GM12864 (cell line): ENCODE measurements at regions not wholly inside any gene's neighbourhood (a gene's known extent, or its start where the extent isn't known, plus 50 kb on each side); places are given as distances from the start of the nearest gene placed in this dataset.
A peak's percentile ranks its signal among the peaks of the same experiment; 100 is the strongest.

ENCODE experiments used
- DNase-seq: peaks from one replicate; pipeline ENCODE4 v3.0.0-alpha.2; 2011; ENCODE audit warnings: low read depth
- H3K4me3 ChIP-seq: 2 replicates; pipeline ENCODE4 v1.5.1; 2011; ENCODE audit warnings: mild to moderate bottlenecking, low read depth, low read length, control low read depth
- TF ChIP-seq, protein P1 (sequence below): IDR thresholded peaks from 2 replicates; pipeline ENCODE4 v1.5.1; 2011; ENCODE audit warnings: low read depth, mild to moderate bottlenecking, moderate library complexity, low read length, control low read depth, inconsistent platforms; ENCODE audit errors: missing control alignments

DNA sequence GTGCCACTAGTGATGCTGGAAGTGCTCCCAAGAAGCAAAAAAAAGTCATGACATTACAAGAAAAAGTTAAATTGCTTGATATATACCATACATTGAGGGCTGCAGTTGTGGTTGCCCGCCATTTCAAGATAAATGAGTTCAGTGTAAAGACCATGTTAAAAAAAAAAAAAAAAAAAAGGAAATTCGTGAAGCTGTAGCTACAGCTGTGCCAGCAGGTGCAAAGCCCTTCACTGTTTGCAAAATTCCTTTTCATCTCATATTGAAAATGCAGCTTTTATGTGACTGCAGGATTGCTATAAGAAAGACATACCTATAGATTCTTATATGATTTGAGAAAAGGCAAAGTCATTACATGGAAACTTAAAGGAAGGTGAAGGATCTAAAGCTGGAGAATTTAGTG lies 179.6 kb upstream of the POU5F2 start:
- TF ChIP-seq, protein P1, sequence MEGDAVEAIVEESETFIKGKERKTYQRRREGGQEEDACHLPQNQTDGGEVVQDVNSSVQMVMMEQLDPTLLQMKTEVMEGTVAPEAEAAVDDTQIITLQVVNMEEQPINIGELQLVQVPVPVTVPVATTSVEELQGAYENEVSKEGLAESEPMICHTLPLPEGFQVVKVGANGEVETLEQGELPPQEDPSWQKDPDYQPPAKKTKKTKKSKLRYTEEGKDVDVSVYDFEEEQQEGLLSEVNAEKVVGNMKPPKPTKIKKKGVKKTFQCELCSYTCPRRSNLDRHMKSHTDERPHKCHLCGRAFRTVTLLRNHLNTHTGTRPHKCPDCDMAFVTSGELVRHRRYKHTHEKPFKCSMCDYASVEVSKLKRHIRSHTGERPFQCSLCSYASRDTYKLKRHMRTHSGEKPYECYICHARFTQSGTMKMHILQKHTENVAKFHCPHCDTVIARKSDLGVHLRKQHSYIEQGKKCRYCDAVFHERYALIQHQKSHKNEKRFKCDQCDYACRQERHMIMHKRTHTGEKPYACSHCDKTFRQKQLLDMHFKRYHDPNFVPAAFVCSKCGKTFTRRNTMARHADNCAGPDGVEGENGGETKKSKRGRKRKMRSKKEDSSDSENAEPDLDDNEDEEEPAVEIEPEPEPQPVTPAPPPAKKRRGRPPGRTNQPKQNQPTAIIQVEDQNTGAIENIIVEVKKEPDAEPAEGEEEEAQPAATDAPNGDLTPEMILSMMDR: no peak
- DNase-seq: no peak
- H3K4me3 ChIP-seq: no peak overlapping the region

DNA sequence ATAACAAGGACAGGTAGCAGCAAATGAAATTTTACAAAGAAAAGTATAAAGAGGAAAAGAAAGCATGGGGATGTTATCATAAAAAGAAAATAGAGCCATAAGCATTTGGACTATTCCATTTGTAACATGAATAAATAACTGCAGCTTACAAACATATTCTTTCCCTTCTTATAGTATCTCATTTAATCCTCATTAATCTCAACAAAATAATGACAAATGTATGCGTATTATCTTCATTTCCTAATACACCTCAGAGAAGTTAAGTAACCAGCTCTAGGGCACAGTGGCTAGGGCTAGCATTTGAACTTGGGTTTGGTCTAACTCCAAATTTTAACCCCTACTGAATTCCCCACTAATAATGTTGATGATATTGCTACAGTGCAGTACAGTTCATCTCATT lies 175.5 kb upstream of the POU5F2 start:
- no peak overlapping the region for H3K4me3 ChIP-seq
- no peak for DNase-seq
- TF ChIP-seq, protein P1: no peak

DNA sequence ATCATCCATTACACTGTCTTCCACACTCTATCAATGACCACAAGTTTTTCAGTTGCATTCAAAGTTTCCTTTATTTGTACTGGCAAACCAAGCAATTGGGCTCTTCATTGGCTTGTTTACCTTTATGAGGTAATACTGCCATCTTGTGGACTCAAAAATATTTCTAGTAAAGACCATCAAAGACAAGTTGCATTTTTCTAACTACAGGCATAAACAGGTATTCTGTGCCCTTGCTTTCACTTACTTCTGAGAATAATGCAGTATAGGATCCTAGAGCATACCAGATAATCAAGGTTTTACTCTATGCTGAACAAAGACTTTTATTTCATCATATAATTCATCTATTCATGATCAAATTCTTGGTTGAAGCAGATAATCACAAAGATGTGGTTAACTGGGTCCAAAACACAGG lies 173.7 kb upstream of the POU5F2 start:
- peak; percentile 13 for DNase-seq
- TF ChIP-seq, protein P1: peak; percentile 39
- H3K4me3 ChIP-seq: no peak overlapping the region

DNA sequence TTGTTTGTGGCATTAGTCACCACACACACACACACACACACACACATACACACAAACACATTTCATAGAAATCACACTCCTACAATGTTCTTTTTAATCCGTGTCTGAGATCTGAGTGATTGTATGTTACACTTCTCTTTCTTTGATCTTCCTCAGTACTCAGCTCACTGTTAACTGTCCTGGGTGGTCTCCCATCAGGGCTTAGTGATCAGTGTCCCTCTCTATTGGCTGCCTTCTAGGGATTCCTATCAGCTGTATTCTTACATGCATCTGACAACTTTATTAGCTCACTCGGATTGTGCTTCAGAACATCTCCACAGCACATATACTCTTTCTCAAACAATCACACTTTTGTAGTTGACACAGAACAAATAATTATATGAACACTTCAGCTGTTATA lies 170.2 kb upstream of the POU5F2 start:
- TF ChIP-seq, protein P1: no peak
- H3K4me3 ChIP-seq: no peak overlapping the region
- DNase-seq: no peak

DNA sequence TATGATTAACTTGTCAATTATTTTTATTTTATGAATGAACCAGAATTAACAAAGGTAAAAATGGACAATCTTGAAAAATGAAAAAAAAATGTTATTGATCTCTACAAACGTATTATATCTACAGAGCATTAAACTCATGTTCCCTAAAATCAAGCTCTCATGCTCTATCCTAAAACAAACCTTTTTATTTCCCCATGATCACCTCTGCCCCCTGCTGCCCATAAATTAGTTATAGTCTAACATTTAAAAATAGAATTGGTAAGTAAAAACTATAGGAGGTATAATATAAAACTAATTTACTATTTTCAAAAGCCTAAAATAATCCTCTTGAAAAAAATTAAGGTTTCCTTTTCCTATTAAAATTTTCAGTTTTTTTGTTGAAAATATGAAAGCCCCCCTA lies 168.0 kb upstream of the POU5F2 start:
- H3K4me3 ChIP-seq: no peak overlapping the region
- TF ChIP-seq, protein P1: no peak
- DNase-seq: no peak

DNA sequence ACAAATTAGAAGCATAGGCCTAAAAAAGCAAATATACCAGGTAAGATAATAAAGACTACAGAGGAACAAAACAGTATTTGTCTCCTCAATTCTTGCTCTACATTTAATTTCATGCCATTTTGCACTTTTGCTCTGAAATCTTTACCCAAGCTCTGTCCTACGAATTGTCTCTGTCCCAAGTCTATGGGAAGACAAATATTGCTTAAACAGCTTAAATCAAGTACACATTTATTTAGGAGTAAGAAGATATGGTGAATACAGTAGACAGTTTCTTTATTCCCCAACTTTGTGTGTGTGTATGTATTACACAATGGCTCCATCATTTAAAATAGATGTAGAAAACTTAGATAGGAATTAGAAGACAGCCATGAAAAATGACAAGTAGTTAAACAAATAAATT lies 163.5 kb upstream of the POU5F2 start:
- TF ChIP-seq, protein P1: no peak
- DNase-seq: no peak
- no peak overlapping the region for H3K4me3 ChIP-seq

- H3K4me3 ChIP-seq: no peak overlapping the region
- TF ChIP-seq, protein P1: no peak
- DNase-seq: no peak
Observed at GRCh38 chr5:93902288-93902687, 160.9 kb upstream of the POU5F2 start.
